Sciatic nerve (tissue), 2 donors: ENCODE measurements at regions not wholly inside any gene's neighbourhood (a gene's known extent, or its start where the extent isn't known, plus 50 kb on each side); places are given as distances from the start of the nearest gene placed in this dataset.
A peak's percentile ranks its signal among the peaks of the same experiment; 100 is the strongest.

ENCODE experiments used
- ATAC-seq: fragments of 200-7000 bp; cut with Tn5 transposase; one replicate; pipeline ENCODE4 v1.9.1; 2020; ENCODE audit warnings: mild to moderate bottlenecking, moderate library complexity
- DNase-seq: peaks from one replicate; pipeline ENCODE4 v3.0.0-alpha.2; 2020; ENCODE audit warnings: low spot score
- intact Hi-C: fragments of 100-400 bp; cut with DNase I; formaldehyde crosslinking; loops from one replicate; pipeline ENCODE4 v1.14.2; 2022
- donor health status: DM: no; HTN: no; CAD: no.
- donor health status: DM: no; HTN: no; CAD: no.

GRCh38 chr13:74710006-74710405, 575.8 kb upstream of the KLF12 start:
- intact Hi-C loops = no loop called here
- no peak for ATAC-seq

GRCh38 chr13:74709226-74709625, 575.0 kb upstream of the KLF12 start:
- intact Hi-C loops = no loop called here
- DNase-seq = no peak
- ATAC-seq = no peak

More at GRCh38 chr13:74710006-74710405, 575.8 kb upstream of the KLF12 start:
- DNase-seq = no peak

GRCh38 chr13:74708629-74709028, 574.4 kb upstream of the KLF12 start:
- no peak for DNase-seq
- ATAC-seq = no peak
- intact Hi-C loops = no loop called here

DNA sequence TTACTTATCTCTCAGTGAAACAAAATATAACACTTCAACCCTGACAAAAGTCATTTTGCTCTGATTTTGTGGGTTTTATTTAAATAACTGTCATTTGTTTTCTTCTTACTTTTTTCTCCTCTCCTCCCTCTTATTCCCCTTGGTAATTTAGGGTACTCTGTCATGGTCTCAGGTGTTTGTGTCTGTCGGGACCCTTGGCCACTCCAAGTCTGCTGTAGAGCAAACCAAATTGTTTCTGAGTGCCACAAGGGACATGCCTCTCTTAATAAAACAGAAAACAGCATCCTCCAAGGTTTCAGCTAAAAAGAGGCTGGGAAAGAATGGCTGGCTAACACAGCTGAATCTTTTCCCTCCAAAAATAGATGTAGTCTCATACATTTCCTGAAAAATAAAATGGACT, 573.1 kb upstream of the KLF12 start:
- intact Hi-C loops = no loop called here
- ATAC-seq (no peak), DNase-seq (no peak)

- DNase-seq (no peak), ATAC-seq (no peak)
- intact Hi-C loops = no loop called here
Observed at GRCh38 chr13:74706801-74707200, 572.6 kb upstream of the KLF12 start.

GRCh38 chr13:74705438-74705837, 571.2 kb upstream of the KLF12 start:
- ATAC-seq = no peak
- intact Hi-C loops = no loop called here
- DNase-seq = no peak

GRCh38 chr13:74703855-74704387, 569.7 kb upstream of the KLF12 start:
- intact Hi-C loops = no loop called here
- DNase-seq (no peak), ATAC-seq (no peak)

GRCh38 chr13:74696148-74696922, 562.1 kb upstream of the KLF12 start:
- ATAC-seq (no peak), DNase-seq (no peak)
- intact Hi-C loops = no loop called here

- ATAC-seq = no peak
- intact Hi-C loops = no loop called here
- no peak for DNase-seq
Observed at GRCh38 chr13:74695021-74695800, 561.0 kb upstream of the KLF12 start.

DNA sequence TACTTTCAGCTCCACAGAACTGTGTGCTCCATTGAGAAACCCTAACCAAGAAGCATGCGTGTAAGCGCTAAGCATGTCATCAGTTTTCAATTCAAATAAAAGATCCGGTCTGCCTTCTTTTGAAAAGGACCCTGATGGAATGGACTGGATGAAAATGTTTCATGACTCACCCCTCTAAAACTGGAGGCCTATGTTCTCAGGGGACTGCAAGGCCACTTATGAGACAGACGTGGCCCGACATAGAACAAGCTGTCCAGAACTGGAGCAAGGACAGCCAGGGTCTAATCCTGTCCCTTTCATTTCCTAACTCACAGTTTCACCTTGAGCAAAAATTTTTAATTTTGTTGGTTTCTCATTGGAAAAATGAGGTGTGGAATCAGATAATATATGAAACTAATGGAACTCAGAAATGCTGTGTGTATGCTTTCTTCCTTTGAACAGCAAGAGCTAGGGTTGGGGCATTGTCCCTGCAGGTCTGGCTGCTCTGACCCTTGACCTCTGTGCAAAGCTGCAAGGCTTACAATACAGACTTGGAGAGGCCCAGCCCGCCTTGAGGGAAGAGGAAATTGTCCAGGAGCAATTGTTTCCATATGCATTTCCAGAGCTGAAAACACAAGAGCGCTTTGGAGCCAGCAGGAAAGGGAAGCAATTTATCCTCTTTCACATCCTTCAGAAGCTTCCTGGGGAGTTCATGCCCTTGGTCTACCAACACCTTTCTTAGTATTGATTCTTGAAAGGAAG, 553.4 kb upstream of the KLF12 start:
- intact Hi-C loops = no loop called here
- no peak for DNase-seq
- ATAC-seq = no peak

DNA sequence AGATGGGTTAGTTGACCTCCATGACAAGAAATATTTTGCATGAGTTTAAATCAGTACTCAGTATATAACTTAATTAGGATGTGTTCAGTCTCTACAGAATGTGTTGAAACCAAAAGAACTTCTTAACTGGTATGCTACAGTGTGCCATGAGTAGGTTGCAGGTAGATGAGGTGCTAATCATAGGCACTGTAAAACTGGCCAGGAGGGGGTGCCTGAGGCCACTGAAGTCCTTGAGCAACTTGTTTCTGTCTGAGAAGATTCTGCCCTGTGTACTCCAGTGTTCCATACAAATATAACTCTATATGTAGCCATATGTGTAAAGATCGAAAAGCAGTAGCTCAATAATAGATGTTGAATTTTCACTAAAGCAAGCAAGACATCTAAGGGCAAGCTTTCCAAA, 549.2 kb upstream of the KLF12 start:
- intact Hi-C loops = no loop called here
- ATAC-seq = no peak

GRCh38 chr13:74682746-74683145, 548.5 kb upstream of the KLF12 start:
- DNase-seq (no peak), ATAC-seq (no peak)
- intact Hi-C loops = no loop called here

More for the DNA sequence above, 549.2 kb upstream of the KLF12 start:
- no peak for DNase-seq

DNA sequence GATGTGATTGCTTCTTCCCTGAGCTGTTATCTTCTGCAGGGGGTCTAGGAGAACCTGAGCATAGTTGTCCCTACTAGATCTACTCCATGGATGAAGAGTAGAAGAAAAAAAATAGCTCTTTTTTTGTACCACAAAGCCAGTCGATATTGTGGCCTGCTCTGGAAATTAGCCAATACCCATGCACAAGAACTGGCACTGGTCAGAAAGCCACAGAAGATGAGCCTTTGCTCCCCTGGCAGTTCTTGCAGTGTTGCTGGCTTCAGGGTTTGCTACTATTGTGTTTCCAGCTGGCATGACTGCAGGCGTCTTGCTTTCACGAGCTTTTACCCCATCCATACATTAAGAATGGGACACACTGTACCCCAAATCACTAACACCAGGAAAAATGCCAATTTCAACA, 547.7 kb upstream of the KLF12 start:
- intact Hi-C loops = no loop called here
- no peak for ATAC-seq
- no peak for DNase-seq

- intact Hi-C loops = no loop called here
- no peak for DNase-seq
- peak; percentile 22 for ATAC-seq
Observed at GRCh38 chr13:74678308-74678965, 544.2 kb upstream of the KLF12 start.

- ATAC-seq (no peak), DNase-seq (no peak)
- intact Hi-C loops = no loop called here
Observed at GRCh38 chr13:74675972-74676371, 541.8 kb upstream of the KLF12 start.

- intact Hi-C loops = no loop called here
- ATAC-seq = no peak
- DNase-seq = no peak
Observed at GRCh38 chr13:74675182-74675581, 541.0 kb upstream of the KLF12 start.

GRCh38 chr13:74674720-74675119, 540.5 kb upstream of the KLF12 start:
- ATAC-seq (no peak), DNase-seq (no peak)
- intact Hi-C loops = no loop called here

DNA sequence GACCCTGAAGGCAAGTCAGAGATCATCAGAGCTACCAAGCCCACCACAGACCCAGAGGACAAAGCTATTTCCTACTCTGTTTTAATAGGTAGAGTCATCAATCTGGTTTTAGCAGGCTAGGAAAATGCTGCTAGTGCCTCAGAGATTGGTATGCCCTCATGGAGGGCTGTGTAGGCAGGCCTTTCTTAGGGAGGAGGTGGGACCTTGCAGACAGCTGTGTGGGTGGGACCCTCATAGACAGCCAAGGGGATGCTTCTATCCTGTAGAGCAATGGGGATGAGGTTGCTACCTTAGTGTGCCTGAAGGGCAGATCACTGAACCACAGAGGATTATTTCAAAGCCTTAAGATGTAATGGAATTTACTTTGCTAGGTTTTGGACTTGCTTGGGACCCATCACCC, 534.9 kb upstream of the KLF12 start:
- no peak for ATAC-seq
- no peak for DNase-seq

GRCh38 chr13:74667656-74668203, 533.5 kb upstream of the KLF12 start:
- no peak for ATAC-seq
- intact Hi-C loops = no loop called here
- DNase-seq = no peak

More for the DNA sequence above, 534.9 kb upstream of the KLF12 start:
- intact Hi-C loops = no loop called here
